SIG-M5 treated with dmso at 0.1 percent for 504 hours (cell line): ENCODE measurements at regions not wholly inside any gene's neighbourhood (a gene's known extent, or its start where the extent isn't known, plus 50 kb on each side); places are given as distances from the start of the nearest gene placed in this dataset.
A peak's percentile ranks its signal among the peaks of the same experiment; 100 is the strongest.

ENCODE experiments used
- DNase-seq: peaks from one replicate; lab custom pipeline; 2025; ENCODE audit not compliant: unreplicated experiment; lab: John Stamatoyannopoulos, UW

DNA sequence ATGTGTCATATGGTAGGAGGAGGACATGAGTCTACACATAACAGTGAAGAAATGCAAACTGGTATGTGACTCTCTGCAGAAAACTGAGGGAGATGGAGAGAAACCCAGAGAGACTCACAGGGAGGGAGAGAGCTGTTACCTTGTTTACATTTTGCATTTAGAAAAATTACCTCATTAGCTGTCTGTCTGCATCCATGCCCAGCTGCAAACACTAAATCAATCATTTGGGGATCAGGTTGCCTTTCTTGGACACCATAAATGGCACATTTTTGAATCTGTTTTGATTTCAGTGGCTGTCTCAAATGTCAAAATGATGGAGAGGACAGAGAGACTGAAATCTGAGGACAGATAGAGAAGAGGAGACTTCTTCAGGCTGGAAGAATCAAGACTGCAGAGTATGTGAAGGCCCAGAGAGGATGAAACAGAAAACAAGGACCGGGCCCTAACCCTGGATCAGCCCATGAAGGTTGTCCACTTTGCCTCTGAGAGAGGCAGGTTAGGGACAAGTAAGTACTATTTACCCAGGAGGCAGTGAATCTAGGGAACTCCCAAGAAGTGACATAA, 92.2 kb downstream of the UNC5CL start:
- no peak for DNase-seq

DNA sequence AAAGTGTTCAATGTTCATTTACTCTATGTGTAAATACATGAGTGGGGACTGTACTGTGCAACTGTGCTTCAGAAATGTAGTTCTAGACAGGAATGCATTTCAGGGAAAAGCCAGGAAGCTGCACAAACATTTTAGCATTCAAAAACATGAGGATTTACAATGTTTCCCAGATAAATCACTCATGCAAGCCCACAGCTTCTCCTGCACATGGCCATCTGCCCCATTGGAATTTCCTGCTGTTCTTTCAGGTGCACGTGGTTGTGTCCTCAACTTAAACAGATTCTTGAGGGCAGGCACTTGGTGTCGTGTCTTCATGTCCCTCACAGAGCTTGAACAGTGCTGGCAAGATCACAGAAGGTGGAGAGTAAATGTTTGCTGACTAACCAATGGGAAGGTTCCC, 101.5 kb downstream of the UNC5CL start:
- DNase-seq: no peak

GRCh38 chr6:40936818-40937251, 102.2 kb downstream of the UNC5CL start:
- no peak for DNase-seq

DNA sequence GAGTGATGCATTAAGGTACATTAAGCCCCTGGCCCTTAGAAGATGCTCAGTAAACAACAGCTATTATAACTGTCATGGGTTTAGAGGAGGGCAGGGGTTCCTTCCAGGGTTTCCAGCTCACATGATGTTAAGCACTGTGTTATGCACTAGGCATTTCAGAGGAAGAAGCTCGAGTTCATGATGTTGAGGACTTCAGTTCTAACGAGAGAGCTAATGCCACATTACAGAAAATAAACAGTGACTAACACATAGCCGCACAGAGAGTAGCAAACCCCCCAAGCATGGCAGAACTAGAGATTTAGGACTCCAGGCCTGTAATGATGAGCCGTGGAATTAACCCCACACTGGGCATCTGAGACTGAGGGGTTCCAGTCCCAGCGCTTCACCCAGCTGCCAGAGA, 105.2 kb downstream of the UNC5CL start:
- DNase-seq: no peak

DNA sequence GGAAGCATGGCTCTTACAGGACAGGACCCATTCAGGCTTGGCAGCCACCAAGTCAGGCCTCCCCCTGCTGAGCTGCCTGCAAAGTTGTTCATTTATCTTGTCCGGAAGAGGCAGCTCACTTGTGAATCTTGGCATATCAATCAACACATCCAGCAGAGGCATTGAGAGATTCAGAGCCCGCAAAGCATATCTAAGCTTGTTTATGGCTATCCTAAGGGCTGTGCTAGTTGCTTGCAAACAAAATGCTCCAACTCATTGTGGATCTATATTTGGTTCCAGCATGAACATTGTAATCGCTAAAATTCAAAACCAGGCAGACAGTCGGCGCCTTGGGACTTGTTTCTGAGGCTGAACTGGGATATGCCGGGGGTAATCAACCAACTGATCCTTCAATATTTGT, 106.1 kb downstream of the UNC5CL start:
- DNase-seq: no peak

GRCh38 chr6:40932366-40932765, 106.7 kb downstream of the UNC5CL start:
- no peak for DNase-seq

GRCh38 chr6:40931931-40932330, 107.1 kb downstream of the UNC5CL start:
- no peak for DNase-seq

- DNase-seq: no peak
Observed at GRCh38 chr6:40930555-40930954, 108.5 kb downstream of the UNC5CL start.

GRCh38 chr6:40930045-40930444, 109.0 kb downstream of the UNC5CL start:
- DNase-seq: no peak

DNA sequence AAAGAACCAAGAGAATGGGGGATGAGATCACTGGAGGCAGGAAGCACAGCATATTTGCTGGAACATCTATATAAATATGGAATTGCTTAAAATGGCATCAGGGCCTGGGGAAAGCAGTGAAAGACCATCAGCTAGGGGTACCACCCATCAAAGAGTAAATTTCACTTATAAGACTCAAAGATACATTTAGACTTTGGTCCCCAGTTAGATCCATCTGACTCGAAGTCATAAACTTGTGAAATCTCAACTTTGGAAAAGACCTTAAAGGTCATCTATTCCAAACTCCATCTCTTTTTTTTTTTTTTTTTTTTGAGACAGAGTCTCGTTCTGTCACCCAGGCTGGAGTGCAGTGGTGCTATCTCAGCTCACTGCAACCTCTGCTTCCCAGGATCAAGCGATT, 109.8 kb downstream of the UNC5CL start:
- DNase-seq: no peak

- no peak for DNase-seq
Observed at GRCh38 chr6:40928763-40929162, 110.3 kb downstream of the UNC5CL start.

- DNase-seq: no peak
Observed at GRCh38 chr6:40928307-40928706, 110.7 kb downstream of the UNC5CL start.

DNA sequence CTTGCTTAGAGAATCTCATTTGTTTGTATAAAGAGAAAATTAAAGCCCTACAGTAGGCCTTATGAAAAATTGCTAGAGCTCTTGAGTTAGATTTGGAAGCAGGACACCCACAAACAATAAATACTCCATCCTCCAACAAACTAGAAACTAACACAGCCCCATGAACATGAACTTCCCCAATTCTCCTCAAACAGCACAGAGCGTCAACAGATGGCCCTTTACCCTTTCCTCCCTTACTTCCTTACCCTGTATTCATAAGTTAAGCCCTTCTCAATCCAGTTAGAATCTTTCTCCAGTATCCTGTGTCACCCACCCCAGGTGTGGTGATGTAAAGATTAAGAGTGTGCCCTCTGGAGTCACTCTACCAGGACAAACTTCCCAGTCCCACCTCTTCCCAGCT, 113.7 kb downstream of the UNC5CL start:
- peak; percentile 22 for DNase-seq

- DNase-seq: no peak
Observed at GRCh38 chr6:40924839-40925238, 114.2 kb downstream of the UNC5CL start.

DNA sequence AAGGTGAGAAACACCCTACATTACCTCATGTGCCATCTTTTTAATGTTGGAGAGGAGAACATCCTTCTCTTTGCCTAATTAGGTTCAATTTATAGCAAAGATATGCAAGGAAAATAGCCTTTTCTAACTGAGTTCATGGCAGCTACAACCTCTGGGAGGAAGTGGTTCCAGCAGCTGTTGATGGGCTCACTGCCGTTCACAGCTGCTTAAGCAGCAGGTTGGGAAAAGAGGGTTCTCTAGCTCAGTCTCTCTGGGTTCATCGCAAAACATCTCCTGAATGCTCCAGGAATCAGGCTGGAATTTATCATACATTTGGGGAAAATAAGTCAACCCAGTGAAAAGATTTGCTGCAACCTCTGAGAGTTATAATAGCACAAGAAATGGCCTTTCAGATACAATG, 115.1 kb downstream of the UNC5CL start:
- no peak for DNase-seq

DNA sequence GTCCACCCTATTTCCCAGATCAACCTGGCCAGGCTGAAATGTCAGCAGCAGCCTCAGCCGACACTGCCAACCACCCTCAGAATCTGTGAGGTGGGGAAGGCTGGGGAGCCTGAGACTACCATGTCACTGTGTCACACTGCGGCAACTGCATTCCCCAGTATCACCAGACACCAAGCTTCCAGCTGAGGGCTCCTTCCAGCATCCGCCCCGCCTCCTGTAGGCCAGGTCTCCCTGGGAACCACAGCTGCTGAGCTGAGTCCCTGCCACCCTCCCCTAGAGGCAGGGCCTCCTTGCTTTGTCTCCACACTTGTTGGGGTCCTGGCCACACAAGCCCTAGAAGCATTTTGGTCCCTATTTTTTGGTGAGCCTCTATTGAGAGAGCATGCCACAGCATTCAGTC, 115.7 kb downstream of the UNC5CL start:
- DNase-seq: no peak

DNA sequence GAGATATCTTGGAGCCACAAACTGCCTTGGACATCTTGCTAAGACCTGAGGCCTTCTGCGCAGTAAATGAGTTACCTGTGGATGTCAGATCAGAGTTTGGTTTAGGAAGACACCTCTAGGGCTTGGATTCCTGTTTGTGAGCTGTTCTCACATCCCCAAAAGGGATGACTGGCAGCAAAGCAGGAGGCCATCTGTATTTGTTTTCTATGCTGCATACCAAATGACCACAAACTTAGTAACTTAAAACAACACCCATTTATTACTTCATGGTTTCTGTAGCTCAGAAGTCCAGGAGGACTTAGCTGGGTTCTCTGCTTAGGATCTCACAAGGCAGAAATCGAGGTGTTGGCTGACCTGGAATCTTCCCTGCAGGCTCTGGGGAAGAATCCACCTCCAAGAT, 116.7 kb downstream of the UNC5CL start:
- DNase-seq: no peak

DNA sequence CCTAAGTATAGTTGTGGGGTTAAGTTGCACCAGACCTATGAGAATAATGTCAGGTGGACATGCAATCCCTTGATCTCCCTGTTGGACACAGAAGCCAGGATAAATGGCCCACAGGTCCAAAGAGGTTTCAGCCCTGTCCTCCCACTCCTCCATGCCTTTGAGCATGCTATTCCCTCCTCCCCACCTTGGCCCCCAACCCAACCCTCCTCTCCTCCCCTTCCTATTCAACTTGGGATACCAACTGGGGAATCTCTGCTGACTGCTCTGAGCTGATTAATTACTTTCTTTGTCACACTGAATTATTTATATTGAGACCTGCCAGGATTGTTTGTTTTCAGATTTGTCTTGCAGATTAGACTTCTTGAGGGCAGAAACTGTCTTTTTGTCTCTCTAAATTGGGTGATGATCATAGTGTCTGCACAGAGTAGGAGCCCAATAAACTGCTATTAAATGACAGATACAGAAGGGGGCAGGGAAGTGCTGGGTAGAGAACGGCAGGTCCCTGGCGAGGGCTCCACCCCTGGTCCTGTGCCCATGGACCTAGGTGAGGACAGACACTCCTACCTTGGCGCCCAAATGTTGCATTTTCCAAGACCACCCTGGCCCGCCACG, 120.9 kb downstream of the UNC5CL start:
- DNase-seq: no peak

DNA sequence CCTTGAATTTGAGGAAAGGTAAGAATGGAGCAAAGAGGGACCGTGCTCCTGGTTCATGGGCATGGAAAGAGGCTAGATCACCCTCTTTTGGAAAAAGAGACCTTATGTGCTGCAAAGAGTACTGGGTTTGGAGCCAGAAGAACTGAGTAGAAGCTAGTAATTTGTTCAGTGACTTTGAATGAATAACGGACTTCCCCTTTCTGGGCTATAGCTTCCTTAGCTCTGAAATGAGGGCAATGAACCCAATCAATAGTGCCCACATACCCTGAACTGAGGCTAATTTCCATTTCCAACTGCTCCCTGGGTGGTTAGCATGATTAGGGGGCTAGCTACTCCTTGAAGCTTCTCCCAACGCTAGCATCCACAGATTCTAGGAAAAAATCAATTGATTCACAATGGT, 121.4 kb downstream of the UNC5CL start:
- no peak for DNase-seq

DNA sequence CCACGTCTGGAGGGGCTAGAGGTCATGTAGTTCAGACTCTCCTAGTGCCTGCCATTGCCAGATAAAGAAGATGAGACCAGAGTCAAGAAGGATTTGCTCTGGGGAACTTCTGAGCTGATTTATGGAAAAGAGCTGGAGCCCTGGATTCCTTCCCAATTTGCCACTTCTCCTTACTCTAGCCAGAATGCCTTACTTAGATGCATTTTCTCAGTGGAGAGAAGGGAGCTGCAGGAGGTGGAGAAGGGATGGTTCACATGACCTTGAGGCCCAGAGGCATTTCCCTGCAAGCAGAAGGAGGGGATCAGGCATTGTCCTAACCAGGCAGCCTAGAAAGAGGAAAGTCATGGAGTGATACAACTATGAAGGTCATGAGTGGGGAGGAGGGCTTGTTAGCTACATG, 122.2 kb downstream of the UNC5CL start:
- DNase-seq: no peak

DNA sequence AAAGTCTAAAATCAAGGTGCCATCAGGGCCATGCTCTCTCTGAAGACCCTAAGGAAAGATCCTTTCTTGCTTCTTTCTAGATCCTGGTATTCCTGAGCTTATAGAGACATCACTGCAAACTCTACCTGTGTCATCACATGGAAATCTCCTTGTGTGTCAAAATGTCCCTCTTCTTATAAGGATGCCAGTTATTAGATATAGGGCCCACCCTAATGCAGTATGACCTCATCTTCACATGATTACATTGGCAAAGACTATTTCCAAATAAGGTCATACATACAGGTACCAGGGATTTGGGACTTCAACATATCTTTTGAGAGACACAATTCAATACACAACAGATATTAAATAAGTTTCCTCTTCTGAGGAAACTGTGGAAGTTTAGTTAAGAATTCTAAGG, 123.9 kb downstream of the UNC5CL start:
- DNase-seq: no peak

GRCh38 chr6:40914005-40914404, 125.0 kb downstream of the UNC5CL start:
- no peak for DNase-seq
